Right ventricle myocardium superior (tissue), 1 donor: ENCODE measurements at regions not wholly inside any gene's neighbourhood (a gene's known extent, or its start where the extent isn't known, plus 50 kb on each side); places are given as distances from the start of the nearest gene placed in this dataset.

Experiments used
- ATAC-seq: fragments of 200-7000 bp; cut with Tn5 transposase; one replicate; pipeline ENCODE4 v1.9.1; 2020; ENCODE audit warnings: mild to moderate bottlenecking; ENCODE audit not compliant: poor library complexity
- DNase-seq: peaks from one replicate; pipeline ENCODE4 v3.0.0-alpha.2; 2020
- intact Hi-C: fragments of 100-400 bp; cut with DNase I; formaldehyde crosslinking; loops from one replicate; pipeline ENCODE4 v1.11.2; 2022
- donor health status: DM: no; HTN: yes; CAD: no; lungs with severe emphysema.

GRCh38 chr20:39624316-39624715, 662.2 kb downstream of the DHX35 start:
- DNase-seq: no peak

GRCh38 chr20:39623584-39624234, 661.6 kb downstream of the DHX35 start:
- intact Hi-C loops: no loop called here
- no peak for DNase-seq
- no peak for ATAC-seq

More at GRCh38 chr20:39624316-39624715, 662.2 kb downstream of the DHX35 start:
- intact Hi-C loops: no loop called here
- no peak for ATAC-seq

- DNase-seq (no peak), ATAC-seq (no peak)
- intact Hi-C loops: no loop called here
Measured at GRCh38 chr20:39619271-39619785, 657.2 kb downstream of the DHX35 start.

- ATAC-seq (no peak), DNase-seq (no peak)
- intact Hi-C loops: no loop called here
Measured at GRCh38 chr20:39611901-39612300, 649.8 kb downstream of the DHX35 start.

- intact Hi-C loops: no loop called here
- no peak for ATAC-seq
- no peak for DNase-seq
Measured at GRCh38 chr20:39607141-39607540, 645.0 kb downstream of the DHX35 start.

GRCh38 chr20:39605908-39606307, 643.8 kb downstream of the DHX35 start:
- DNase-seq: no peak
- no peak for ATAC-seq
- intact Hi-C loops: no loop called here

GRCh38 chr20:39605361-39605760, 643.2 kb downstream of the DHX35 start:
- ATAC-seq: no peak
- DNase-seq: no peak
- intact Hi-C loops: no loop called here

GRCh38 chr20:39603219-39603618, 641.1 kb downstream of the DHX35 start:
- DNase-seq: no peak
- intact Hi-C loops: no loop called here
- no peak for ATAC-seq

GRCh38 chr20:39602649-39603048, 640.5 kb downstream of the DHX35 start:
- DNase-seq (no peak), ATAC-seq (no peak)
- intact Hi-C loops: no loop called here

- DNase-seq (no peak), ATAC-seq (no peak)
- intact Hi-C loops: no loop called here
Measured at GRCh38 chr20:39600871-39601270, 638.7 kb downstream of the DHX35 start.

GRCh38 chr20:39600156-39600555, 638.0 kb downstream of the DHX35 start:
- ATAC-seq (no peak), DNase-seq (no peak)
- intact Hi-C loops: no loop called here

GRCh38 chr20:39596554-39596953, 634.4 kb downstream of the DHX35 start:
- intact Hi-C loops: no loop called here
- no peak for ATAC-seq
- no peak for DNase-seq

GRCh38 chr20:39592371-39592770, 630.2 kb downstream of the DHX35 start:
- intact Hi-C loops: no loop called here
- DNase-seq: no peak

GRCh38 chr20:39588148-39588757, 626.1 kb downstream of the DHX35 start:
- intact Hi-C loops: no loop called here
- no peak for ATAC-seq

More at GRCh38 chr20:39592371-39592770, 630.2 kb downstream of the DHX35 start:
- no peak for ATAC-seq

GRCh38 chr20:39581034-39581433, 618.9 kb downstream of the DHX35 start:
- no peak for DNase-seq
- intact Hi-C loops: no loop called here
- ATAC-seq: no peak

More at GRCh38 chr20:39588148-39588757, 626.1 kb downstream of the DHX35 start:
- no peak for DNase-seq

GRCh38 chr20:39576771-39577170, 614.6 kb downstream of the DHX35 start:
- intact Hi-C loops: no loop called here
- DNase-seq (no peak), ATAC-seq (no peak)

GRCh38 chr20:39574061-39574460, 611.9 kb downstream of the DHX35 start:
- intact Hi-C loops: no loop called here
- DNase-seq (no peak), ATAC-seq (no peak)

- intact Hi-C loops: no loop called here
- ATAC-seq (no peak), DNase-seq (no peak)
Measured at GRCh38 chr20:39571171-39571570, 609.0 kb downstream of the DHX35 start.

GRCh38 chr20:39568109-39568508, 606.0 kb downstream of the DHX35 start:
- ATAC-seq: no peak
- intact Hi-C loops: no loop called here
- DNase-seq: no peak

- no peak for DNase-seq
Measured at GRCh38 chr20:39563349-39563748, 601.2 kb downstream of the DHX35 start.

More at GRCh38 chr20:39563349-39563748, 601.2 kb downstream of the DHX35 start:
- intact Hi-C loops: no loop called here
- no peak for ATAC-seq
